Activated naive CD8-positive, alpha-beta T cell treated with anti-CD3 and anti-CD28 coated beads, Interleukin-2, amount 50 U/mL, for 24 hours (primary cell): ENCODE measurements at regions not wholly inside any gene's neighbourhood (a gene's known extent, or its start where the extent isn't known, plus 50 kb on each side); places are given as distances from the start of the nearest gene placed in this dataset.

Source experiments
- ATAC-seq: fragments of 150-1000 bp; cut with Tn5 transposase; one replicate; pipeline ENCODE4 v1.10.0; 2021
- DNase-seq: peaks from one replicate; pipeline ENCODE4 v3.0.0; 2021
- H3K27ac Mint-ChIP-seq: one replicate; pipeline ENCODE4 v1.8.0; 2021; ENCODE audit warnings: mild to moderate bottlenecking, mixed read lengths
- H3K27me3 Mint-ChIP-seq: one replicate; pipeline ENCODE4 v1.8.0; 2021; ENCODE audit warnings: mixed read lengths
- H3K36me3 Mint-ChIP-seq: one replicate; pipeline ENCODE4 v1.8.0; 2021; ENCODE audit warnings: low read depth, mixed read lengths
- H3K4me1 Mint-ChIP-seq: one replicate; pipeline ENCODE4 v1.8.0; 2021; ENCODE audit warnings: mixed read lengths
- H3K4me3 Mint-ChIP-seq: one replicate; pipeline ENCODE4 v1.8.0; 2021; ENCODE audit warnings: mild to moderate bottlenecking, moderate library complexity, mixed read lengths
- H3K9me3 Mint-ChIP-seq: one replicate; pipeline ENCODE4 v1.8.0; 2021; ENCODE audit warnings: mixed read lengths

DNA sequence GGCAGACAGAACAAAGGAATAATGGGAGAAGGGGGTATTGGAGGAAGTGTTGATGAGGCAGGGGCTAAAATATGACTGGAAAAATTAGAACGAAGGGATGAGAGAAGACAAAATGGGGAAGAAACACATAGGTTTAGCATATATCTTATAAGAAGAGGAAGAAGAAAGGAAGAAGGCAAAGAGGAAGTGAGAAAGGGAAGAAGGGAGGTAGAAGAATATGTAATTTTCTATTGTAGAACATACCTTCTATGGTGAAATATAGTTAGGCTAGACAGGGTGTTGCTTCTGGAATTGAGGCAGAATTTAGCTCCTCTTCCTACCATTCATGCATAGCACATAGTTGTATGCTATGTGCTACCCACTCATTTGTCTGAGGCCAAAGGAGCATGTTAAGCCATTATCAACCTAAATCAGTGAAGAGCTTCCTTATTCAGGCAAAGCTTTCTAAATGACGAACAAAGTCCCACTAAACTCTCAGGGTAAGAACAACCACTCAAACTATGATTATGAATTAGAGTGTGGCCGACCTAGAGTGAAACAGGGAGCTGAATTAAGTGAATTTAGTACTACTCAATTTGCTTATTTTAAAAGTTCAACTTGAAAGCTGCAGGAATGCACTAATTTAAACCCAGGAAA is 180.9 kb upstream of the GALNT5 start:
- no peak overlapping the region for H3K27ac Mint-ChIP-seq
- no peaks in the 10 kb centered on the region for H3K9me3 Mint-ChIP-seq
- no peak overlapping the region for H3K4me3 Mint-ChIP-seq
- no peaks in the 10 kb centered on the region for H3K36me3 Mint-ChIP-seq
- no peaks in the 10 kb centered on the region for H3K27me3 Mint-ChIP-seq
- DNase-seq (no peak), ATAC-seq (no peak)
- H3K4me1 Mint-ChIP-seq: no peaks in the 10 kb centered on the region

- ATAC-seq (no peak), DNase-seq (no peak)
- H3K27ac Mint-ChIP-seq: no peak overlapping the region
- no peaks in the 10 kb centered on the region for H3K4me1 Mint-ChIP-seq
- H3K27me3 Mint-ChIP-seq: no peaks in the 10 kb centered on the region
- no peaks in the 10 kb centered on the region for H3K36me3 Mint-ChIP-seq
- H3K9me3 Mint-ChIP-seq: no peaks in the 10 kb centered on the region
- H3K4me3 Mint-ChIP-seq: no peak overlapping the region
Observed at GRCh38 chr2:157077753-157078350, 179.7 kb upstream of the GALNT5 start.

- no peak for ATAC-seq
- no peak overlapping the region for H3K27ac Mint-ChIP-seq
- DNase-seq: no peak
- no peak overlapping the region for H3K4me3 Mint-ChIP-seq
- H3K9me3 Mint-ChIP-seq: no peaks in the 10 kb centered on the region
- no peaks in the 10 kb centered on the region for H3K36me3 Mint-ChIP-seq
- no peaks in the 10 kb centered on the region for H3K27me3 Mint-ChIP-seq
- H3K4me1 Mint-ChIP-seq: no peaks in the 10 kb centered on the region
Observed at GRCh38 chr2:157082950-157083349, 174.6 kb upstream of the GALNT5 start.

GRCh38 chr2:157085522-157085921 is 172.0 kb upstream of the GALNT5 start:
- no peak for DNase-seq
- Mint-ChIP-seq H3K36me3 (no peaks in the 10 kb centered on the region), H3K27me3 (no peaks in the 10 kb centered on the region), H3K4me3 (no peak overlapping the region), H3K9me3 (no peaks in the 10 kb centered on the region), H3K27ac (no peak overlapping the region), H3K4me1 (no peaks in the 10 kb centered on the region)
- no peak for ATAC-seq

- no peak for ATAC-seq
- DNase-seq: no peak
- H3K27ac Mint-ChIP-seq: no peak overlapping the region
- no peaks in the 10 kb centered on the region for H3K27me3 Mint-ChIP-seq
- H3K36me3 Mint-ChIP-seq: no peaks in the 10 kb centered on the region
- H3K4me3 Mint-ChIP-seq: no peak overlapping the region
- no peaks in the 10 kb centered on the region for H3K4me1 Mint-ChIP-seq
- no peaks in the 10 kb centered on the region for H3K9me3 Mint-ChIP-seq
Observed at GRCh38 chr2:157087373-157088002, 170.0 kb upstream of the GALNT5 start.

DNA sequence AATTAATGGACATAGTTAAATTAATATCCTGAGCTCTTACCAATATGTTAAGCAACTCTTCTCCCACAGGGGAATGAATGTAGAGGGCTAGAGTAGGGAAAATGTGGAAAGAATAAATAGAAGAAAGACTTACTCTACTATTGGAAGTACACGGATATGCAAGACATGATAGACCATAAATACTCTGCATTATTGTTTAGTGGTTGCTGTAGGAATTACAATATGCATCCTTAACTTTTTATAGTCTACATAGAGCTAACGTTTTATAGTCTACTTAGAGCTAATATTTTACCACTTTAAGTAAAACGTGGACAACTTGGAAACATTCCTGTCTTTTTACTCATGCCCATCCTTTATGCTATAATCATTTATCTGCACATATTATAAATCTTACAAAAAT is 163.8 kb upstream of the GALNT5 start:
- H3K9me3 Mint-ChIP-seq: no peaks in the 10 kb centered on the region
- DNase-seq (no peak), ATAC-seq (no peak)
- H3K27me3 Mint-ChIP-seq: no peaks in the 10 kb centered on the region
- no peaks in the 10 kb centered on the region for H3K36me3 Mint-ChIP-seq
- H3K4me1 Mint-ChIP-seq: no peaks in the 10 kb centered on the region
- H3K27ac Mint-ChIP-seq: no peak overlapping the region
- H3K4me3 Mint-ChIP-seq: no peak overlapping the region

- Mint-ChIP-seq H3K9me3 (peaks cover 5% of the 10 kb centered on the region), H3K27me3 (no peaks in the 10 kb centered on the region), H3K4me3 (no peak overlapping the region), H3K4me1 (no peaks in the 10 kb centered on the region), H3K27ac (no peak overlapping the region), H3K36me3 (no peaks in the 10 kb centered on the region)
- no peak for DNase-seq
- ATAC-seq: no peak
Observed at GRCh38 chr2:157105372-157105771, 152.1 kb upstream of the GALNT5 start.

GRCh38 chr2:157106950-157107349 is 150.6 kb upstream of the GALNT5 start:
- no peak overlapping the region for H3K27ac Mint-ChIP-seq
- H3K27me3 Mint-ChIP-seq: no peaks in the 10 kb centered on the region
- DNase-seq (no peak), ATAC-seq (no peak)
- no peak overlapping the region for H3K4me3 Mint-ChIP-seq
- H3K36me3 Mint-ChIP-seq: no peaks in the 10 kb centered on the region
- H3K4me1 Mint-ChIP-seq: no peaks in the 10 kb centered on the region
- H3K9me3 Mint-ChIP-seq: no peaks in the 10 kb centered on the region

GRCh38 chr2:157107460-157107859 is 150.0 kb upstream of the GALNT5 start:
- ATAC-seq: no peak
- no peaks in the 10 kb centered on the region for H3K36me3 Mint-ChIP-seq
- DNase-seq: no peak

GRCh38 chr2:157107877-157108276 is 149.6 kb upstream of the GALNT5 start:
- no peak for ATAC-seq
- Mint-ChIP-seq H3K27me3 (no peaks in the 10 kb centered on the region), H3K36me3 (no peaks in the 10 kb centered on the region), H3K4me3 (no peak overlapping the region), H3K27ac (no peak overlapping the region), H3K9me3 (no peaks in the 10 kb centered on the region), H3K4me1 (no peaks in the 10 kb centered on the region)
- no peak for DNase-seq

More at GRCh38 chr2:157107460-157107859, 150.0 kb upstream of the GALNT5 start:
- no peaks in the 10 kb centered on the region for H3K27me3 Mint-ChIP-seq
- H3K4me3 Mint-ChIP-seq: no peak overlapping the region
- H3K9me3 Mint-ChIP-seq: no peaks in the 10 kb centered on the region
- H3K4me1 Mint-ChIP-seq: no peaks in the 10 kb centered on the region
- H3K27ac Mint-ChIP-seq: no peak overlapping the region

GRCh38 chr2:157122776-157123175 is 134.7 kb upstream of the GALNT5 start:
- H3K9me3 Mint-ChIP-seq: peaks cover 7% of the 10 kb centered on the region
- ATAC-seq: no peak
- H3K36me3 Mint-ChIP-seq: no peaks in the 10 kb centered on the region
- no peak overlapping the region for H3K27ac Mint-ChIP-seq
- H3K27me3 Mint-ChIP-seq: no peaks in the 10 kb centered on the region
- H3K4me1 Mint-ChIP-seq: no peaks in the 10 kb centered on the region
- no peak overlapping the region for H3K4me3 Mint-ChIP-seq
- DNase-seq: no peak

DNA sequence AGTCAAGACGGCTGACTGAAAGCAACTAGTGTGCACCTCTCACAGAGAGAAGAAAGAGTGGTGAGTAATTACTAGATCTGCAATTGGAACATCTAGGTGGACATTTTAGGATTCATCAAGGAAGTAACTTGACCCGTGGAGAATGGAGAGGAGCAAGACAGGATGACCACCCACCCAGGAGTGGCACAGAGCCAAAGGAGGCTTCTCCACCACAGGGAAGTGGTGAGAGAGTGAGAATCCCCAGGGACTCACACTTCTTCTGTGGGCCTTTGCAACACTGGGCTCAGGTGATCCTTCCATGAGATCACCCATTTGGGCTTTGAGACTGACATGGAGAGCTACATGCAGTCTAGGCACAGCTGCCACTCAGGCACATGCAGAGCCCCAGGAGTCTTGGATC is 132.8 kb upstream of the GALNT5 start:
- Mint-ChIP-seq H3K36me3 (no peaks in the 10 kb centered on the region), H3K27me3 (no peaks in the 10 kb centered on the region), H3K4me3 (no peak overlapping the region), H3K4me1 (no peaks in the 10 kb centered on the region), H3K27ac (no peak overlapping the region), H3K9me3 (no peaks in the 10 kb centered on the region)
- no peak for DNase-seq
- no peak for ATAC-seq

DNA sequence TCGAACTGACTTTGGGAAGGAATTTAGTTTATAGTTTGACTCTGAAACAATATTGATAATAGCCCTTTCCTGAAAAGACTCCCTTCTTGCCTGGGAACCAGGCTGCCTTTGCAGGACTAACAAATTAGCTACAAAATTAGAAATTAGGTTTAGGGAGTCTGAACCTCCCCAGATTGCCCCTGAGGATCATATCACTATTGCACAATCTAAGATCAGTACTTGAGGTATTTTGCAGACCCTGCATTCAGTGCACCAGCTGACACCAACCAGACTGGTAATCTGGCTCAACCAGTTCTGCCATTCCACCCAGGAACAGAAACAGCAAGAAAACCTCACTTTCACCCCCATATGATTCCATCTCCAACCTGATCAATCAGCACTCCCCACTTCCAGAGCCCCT is 131.8 kb upstream of the GALNT5 start:
- H3K4me3 Mint-ChIP-seq: no peak overlapping the region
- H3K4me1 Mint-ChIP-seq: no peaks in the 10 kb centered on the region
- H3K9me3 Mint-ChIP-seq: no peaks in the 10 kb centered on the region
- H3K27ac Mint-ChIP-seq: no peak overlapping the region
- ATAC-seq (no peak), DNase-seq (no peak)
- no peaks in the 10 kb centered on the region for H3K27me3 Mint-ChIP-seq
- H3K36me3 Mint-ChIP-seq: no peaks in the 10 kb centered on the region

GRCh38 chr2:157127249-157128012 is 130.1 kb upstream of the GALNT5 start:
- Mint-ChIP-seq H3K27me3 (no peaks in the 10 kb centered on the region), H3K4me1 (no peaks in the 10 kb centered on the region), H3K36me3 (no peaks in the 10 kb centered on the region), H3K9me3 (no peaks in the 10 kb centered on the region), H3K27ac (no peak overlapping the region), H3K4me3 (no peak overlapping the region)
- DNase-seq (no peak), ATAC-seq (no peak)

- DNase-seq (no peak), ATAC-seq (no peak)
- Mint-ChIP-seq H3K4me1 (no peaks in the 10 kb centered on the region), H3K27ac (no peak overlapping the region), H3K27me3 (peaks cover 7% of the 10 kb centered on the region), H3K9me3 (no peaks in the 10 kb centered on the region), H3K36me3 (no peaks in the 10 kb centered on the region), H3K4me3 (no peak overlapping the region)
Observed at GRCh38 chr2:157143901-157144300, 113.6 kb upstream of the GALNT5 start.
